ENCODE measurements at regions not wholly inside any gene's neighbourhood (a gene's known extent, or its start where the extent isn't known, plus 50 kb on each side); places are given as distances from the start of the nearest gene placed in this dataset.

- no peak for DNase-seq (ENCODE audit: low read depth)
- in situ Hi-C loops (cut with HindIII; ENCODE audit: low pct_unique_long_range_greater_than_20kb, low sequenced_read_pairs) = no loop called here
These were observed 78.5 kb downstream of the MRPL46 start for GRCh38 chr15:88388686-88389085.

- DNase-seq (ENCODE audit: low read depth) = no peak
- in situ Hi-C loops (cut with HindIII; ENCODE audit: low pct_unique_long_range_greater_than_20kb, low sequenced_read_pairs) = no loop called here
These were observed 82.0 kb downstream of the MRPL46 start for GRCh38 chr15:88385078-88385700.

GRCh38 chr15:88383354-88383753 is 83.8 kb downstream of the MRPL46 start:
- DNase-seq (ENCODE audit: low read depth) = no peak
- in situ Hi-C loops (cut with HindIII; ENCODE audit: low pct_unique_long_range_greater_than_20kb, low sequenced_read_pairs) = no loop called here

- in situ Hi-C loops (cut with HindIII; ENCODE audit: low pct_unique_long_range_greater_than_20kb, low sequenced_read_pairs) = no loop called here
- no peak for DNase-seq (ENCODE audit: low read depth)
These were observed 84.7 kb downstream of the MRPL46 start for GRCh38 chr15:88382482-88382983.

GRCh38 chr15:88378188-88378637 is 89.0 kb downstream of the MRPL46 start:
- in situ Hi-C loops (cut with HindIII; ENCODE audit: low pct_unique_long_range_greater_than_20kb, low sequenced_read_pairs) = no loop called here
- DNase-seq (ENCODE audit: low read depth) = no peak

GRCh38 chr15:88377509-88377908 is 89.7 kb downstream of the MRPL46 start:
- in situ Hi-C loops (cut with HindIII; ENCODE audit: low pct_unique_long_range_greater_than_20kb, low sequenced_read_pairs) = no loop called here
- DNase-seq (ENCODE audit: low read depth) = no peak

GRCh38 chr15:88376574-88377174 is 90.5 kb downstream of the MRPL46 start:
- in situ Hi-C loops (cut with HindIII; ENCODE audit: low pct_unique_long_range_greater_than_20kb, low sequenced_read_pairs) = no loop called here
- no peak for DNase-seq (ENCODE audit: low read depth)

- in situ Hi-C loops (cut with HindIII; ENCODE audit: low pct_unique_long_range_greater_than_20kb, low sequenced_read_pairs) = no loop called here
- DNase-seq (ENCODE audit: low read depth) = no peak
These were observed 91.8 kb downstream of the MRPL46 start for GRCh38 chr15:88375234-88375927.

GRCh38 chr15:88365124-88365523 is 102.1 kb downstream of the MRPL46 start:
- in situ Hi-C loops (cut with HindIII; ENCODE audit: low pct_unique_long_range_greater_than_20kb, low sequenced_read_pairs) = no loop called here
- no peak for DNase-seq (ENCODE audit: low read depth)

GRCh38 chr15:88348579-88349230 is 92.2 kb upstream of the NTRK3 start:
- in situ Hi-C loops (cut with HindIII; ENCODE audit: low pct_unique_long_range_greater_than_20kb, low sequenced_read_pairs) = no loop called here
- no peak for DNase-seq (ENCODE audit: low read depth)

GRCh38 chr15:88345962-88346361 is 89.4 kb upstream of the NTRK3 start:
- in situ Hi-C loops (cut with HindIII; ENCODE audit: low pct_unique_long_range_greater_than_20kb, low sequenced_read_pairs) = no loop called here

GRCh38 chr15:88344786-88345185 is 88.2 kb upstream of the NTRK3 start:
- DNase-seq (ENCODE audit: low read depth) = no peak
- in situ Hi-C loops (cut with HindIII; ENCODE audit: low pct_unique_long_range_greater_than_20kb, low sequenced_read_pairs) = no loop called here

More at GRCh38 chr15:88345962-88346361, 89.4 kb upstream of the NTRK3 start:
- DNase-seq (ENCODE audit: low read depth) = no peak

GRCh38 chr15:88342666-88343065 is 86.1 kb upstream of the NTRK3 start:
- in situ Hi-C loops (cut with HindIII; ENCODE audit: low pct_unique_long_range_greater_than_20kb, low sequenced_read_pairs) = no loop called here

GRCh38 chr15:88341653-88342052 is 85.1 kb upstream of the NTRK3 start:
- DNase-seq (ENCODE audit: low read depth) = no peak
- in situ Hi-C loops (cut with HindIII; ENCODE audit: low pct_unique_long_range_greater_than_20kb, low sequenced_read_pairs) = no loop called here

More at GRCh38 chr15:88342666-88343065, 86.1 kb upstream of the NTRK3 start:
- DNase-seq (ENCODE audit: low read depth) = no peak

GRCh38 chr15:88341006-88341405 is 84.5 kb upstream of the NTRK3 start:
- no peak for DNase-seq (ENCODE audit: low read depth)
- in situ Hi-C loops (cut with HindIII; ENCODE audit: low pct_unique_long_range_greater_than_20kb, low sequenced_read_pairs) = no loop called here

- in situ Hi-C loops (cut with HindIII; ENCODE audit: low pct_unique_long_range_greater_than_20kb, low sequenced_read_pairs) = no loop called here
- no peak for DNase-seq (ENCODE audit: low read depth)
These were observed 81.5 kb upstream of the NTRK3 start for GRCh38 chr15:88337993-88338392.

- no peak for DNase-seq (ENCODE audit: low read depth)
- in situ Hi-C loops (cut with HindIII; ENCODE audit: low pct_unique_long_range_greater_than_20kb, low sequenced_read_pairs) = no loop called here
These were observed 78.5 kb upstream of the NTRK3 start for GRCh38 chr15:88335074-88335473.

- in situ Hi-C loops (cut with HindIII; ENCODE audit: low pct_unique_long_range_greater_than_20kb, low sequenced_read_pairs) = no loop called here
- DNase-seq (ENCODE audit: low read depth) = no peak
These were observed 77.9 kb upstream of the NTRK3 start for GRCh38 chr15:88334436-88334835.

GRCh38 chr15:88331291-88331690 is 74.8 kb upstream of the NTRK3 start:
- DNase-seq (ENCODE audit: low read depth) = peak; percentile 12
- in situ Hi-C loops (cut with HindIII; ENCODE audit: low pct_unique_long_range_greater_than_20kb, low sequenced_read_pairs) = no loop called here

All from Caki2 (cell line).